GM19438 (cell line): ENCODE measurements at regions not wholly inside any gene's neighbourhood (a gene's known extent, or its start where the extent isn't known, plus 50 kb on each side); places are given as distances from the start of the nearest gene placed in this dataset.
"Not testable (repeated sequence)": the region's sequence is repeated elsewhere in the genome, so short reads cannot be mapped to it uniquely, and the experiment has no call there.

ENCODE experiments used
- ATAC-seq: cut with Tn5 transposase; IDR thresholded peaks from one replicate; pipeline ENCODE4 v1.9.1; 2021; ENCODE audit warnings: low read depth; ENCODE audit not compliant: unreplicated experiment

GRCh38 chr19:28170066-28170465 is 1042.9 kb downstream of the UQCRFS1 start:
- no peak for ATAC-seq

- no peak for ATAC-seq
Observed at GRCh38 chr19:28169168-28169887, 1043.6 kb downstream of the UQCRFS1 start.

- no peak for ATAC-seq
Observed at GRCh38 chr19:28168557-28168956, 1044.4 kb downstream of the UQCRFS1 start.

GRCh38 chr19:28166025-28166424 is 1046.9 kb downstream of the UQCRFS1 start:
- ATAC-seq, result no peak

- no peak for ATAC-seq
Observed at GRCh38 chr19:28164214-28164613, 1048.7 kb downstream of the UQCRFS1 start.

GRCh38 chr19:28159065-28159464 is 1053.9 kb downstream of the UQCRFS1 start:
- ATAC-seq, result no peak

GRCh38 chr19:28155265-28155664 is 1057.7 kb downstream of the UQCRFS1 start:
- ATAC-seq, result no peak

- no peak for ATAC-seq
Observed at GRCh38 chr19:28154077-28154476, 1058.9 kb downstream of the UQCRFS1 start.

GRCh38 chr19:28153123-28153522 is 1059.8 kb downstream of the UQCRFS1 start:
- ATAC-seq, result no peak

GRCh38 chr19:28152195-28152594 is 1060.8 kb downstream of the UQCRFS1 start:
- no peak for ATAC-seq

GRCh38 chr19:28150129-28150528 is 1062.8 kb downstream of the UQCRFS1 start:
- ATAC-seq, result no peak

GRCh38 chr19:28148554-28148953 is 1064.4 kb downstream of the UQCRFS1 start:
- no peak for ATAC-seq

- no peak for ATAC-seq
Observed at GRCh38 chr19:28142258-28142657, 1070.7 kb downstream of the UQCRFS1 start.

- ATAC-seq, result no peak
Observed at GRCh38 chr19:28140201-28140600, 1072.8 kb downstream of the UQCRFS1 start.

GRCh38 chr19:28137772-28138171 is 1075.2 kb downstream of the UQCRFS1 start:
- ATAC-seq, result no peak

GRCh38 chr19:28136796-28137195 is 1076.2 kb downstream of the UQCRFS1 start:
- no peak for ATAC-seq

- ATAC-seq, result no peak
Observed at GRCh38 chr19:28135825-28136224, 1077.1 kb downstream of the UQCRFS1 start.

- ATAC-seq, result no peak
Observed at GRCh38 chr19:28134311-28134710, 1078.6 kb downstream of the UQCRFS1 start.

- ATAC-seq, result not testable (repeated sequence)
Observed at GRCh38 chr19:28130881-28131280, 1082.1 kb downstream of the UQCRFS1 start.

GRCh38 chr19:28130066-28130511 is 1082.9 kb downstream of the UQCRFS1 start:
- ATAC-seq, result no peak

GRCh38 chr19:28128341-28128740 is 1084.6 kb downstream of the UQCRFS1 start:
- no peak for ATAC-seq

GRCh38 chr19:28126135-28126898 is 1086.6 kb downstream of the UQCRFS1 start:
- ATAC-seq, result no peak
